ENCODE measurements at regions not wholly inside any gene's neighbourhood (a gene's known extent, or its start where the extent isn't known, plus 50 kb on each side); places are given as distances from the start of the nearest gene placed in this dataset.
A peak's percentile ranks its signal among the peaks of the same experiment; 100 is the strongest.
"Not testable (repeated sequence)": the region's sequence is repeated elsewhere in the genome, so short reads cannot be mapped to it uniquely, and the experiment has no call there.

GRCh38 chr12:93092649-93092945, 163.5 kb upstream of the EEA1 start:
- Histone ChIP-seq H3K27me3 (ENCODE audit: control insufficient read depth, insufficient read depth, low read length) (no peaks in the 10 kb centered on the region), H3K4me3 (ENCODE audit: low read depth, low read length) (no peak overlapping the region), H3K36me3 (ENCODE audit: control insufficient read depth, insufficient read depth, low read length) (no peaks in the 10 kb centered on the region)
- DNase-seq (ENCODE audit: low read depth) (peak; percentile 81), FAIRE-seq (no peak)
- TF ChIP-seq, protein P1, sequence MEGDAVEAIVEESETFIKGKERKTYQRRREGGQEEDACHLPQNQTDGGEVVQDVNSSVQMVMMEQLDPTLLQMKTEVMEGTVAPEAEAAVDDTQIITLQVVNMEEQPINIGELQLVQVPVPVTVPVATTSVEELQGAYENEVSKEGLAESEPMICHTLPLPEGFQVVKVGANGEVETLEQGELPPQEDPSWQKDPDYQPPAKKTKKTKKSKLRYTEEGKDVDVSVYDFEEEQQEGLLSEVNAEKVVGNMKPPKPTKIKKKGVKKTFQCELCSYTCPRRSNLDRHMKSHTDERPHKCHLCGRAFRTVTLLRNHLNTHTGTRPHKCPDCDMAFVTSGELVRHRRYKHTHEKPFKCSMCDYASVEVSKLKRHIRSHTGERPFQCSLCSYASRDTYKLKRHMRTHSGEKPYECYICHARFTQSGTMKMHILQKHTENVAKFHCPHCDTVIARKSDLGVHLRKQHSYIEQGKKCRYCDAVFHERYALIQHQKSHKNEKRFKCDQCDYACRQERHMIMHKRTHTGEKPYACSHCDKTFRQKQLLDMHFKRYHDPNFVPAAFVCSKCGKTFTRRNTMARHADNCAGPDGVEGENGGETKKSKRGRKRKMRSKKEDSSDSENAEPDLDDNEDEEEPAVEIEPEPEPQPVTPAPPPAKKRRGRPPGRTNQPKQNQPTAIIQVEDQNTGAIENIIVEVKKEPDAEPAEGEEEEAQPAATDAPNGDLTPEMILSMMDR (IDR thresholded peaks at IDR 0.05; ENCODE audit: insufficient read depth, low read length, severe bottlenecking) = no peak

- TF ChIP-seq, protein P1 (IDR thresholded peaks at IDR 0.05; ENCODE audit: insufficient read depth, low read length, severe bottlenecking) = no peak
- FAIRE-seq (no peak), DNase-seq (ENCODE audit: low read depth) (no peak)
- no peaks in the 10 kb centered on the region for H3K36me3 ChIP-seq (ENCODE audit: control insufficient read depth, insufficient read depth, low read length)
- H3K4me3 ChIP-seq (ENCODE audit: low read depth, low read length) = no peak overlapping the region
- H3K27me3 ChIP-seq (ENCODE audit: control insufficient read depth, insufficient read depth, low read length) = no peaks in the 10 kb centered on the region
These were observed 164.1 kb upstream of the EEA1 start for GRCh38 chr12:93093243-93093642.

DNA sequence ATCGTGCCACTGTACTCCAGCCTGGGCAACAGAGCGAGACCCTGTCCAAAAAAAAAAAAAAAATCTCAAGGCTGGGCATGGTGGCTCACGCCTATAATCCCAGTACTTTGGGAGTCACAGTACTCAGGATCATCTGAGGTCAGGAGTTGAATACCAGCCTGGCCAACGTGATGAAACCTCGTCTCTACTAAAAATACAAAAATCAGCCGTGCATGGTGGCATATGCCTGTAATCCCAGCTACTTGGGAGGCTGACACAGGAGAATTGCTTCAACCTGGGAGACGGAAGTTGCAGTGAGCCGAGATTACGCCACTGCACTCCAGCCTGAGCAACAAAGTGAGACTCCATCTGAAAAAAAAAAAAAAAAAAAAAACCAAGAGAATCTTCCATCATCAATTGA, 165.1 kb upstream of the EEA1 start:
- H3K36me3 ChIP-seq (ENCODE audit: control insufficient read depth, insufficient read depth, low read length); FAIRE-seq; H3K4me3 ChIP-seq (ENCODE audit: low read depth, low read length); H3K27me3 ChIP-seq (ENCODE audit: control insufficient read depth, insufficient read depth, low read length); DNase-seq (ENCODE audit: low read depth): not testable (repeated sequence)

DNA sequence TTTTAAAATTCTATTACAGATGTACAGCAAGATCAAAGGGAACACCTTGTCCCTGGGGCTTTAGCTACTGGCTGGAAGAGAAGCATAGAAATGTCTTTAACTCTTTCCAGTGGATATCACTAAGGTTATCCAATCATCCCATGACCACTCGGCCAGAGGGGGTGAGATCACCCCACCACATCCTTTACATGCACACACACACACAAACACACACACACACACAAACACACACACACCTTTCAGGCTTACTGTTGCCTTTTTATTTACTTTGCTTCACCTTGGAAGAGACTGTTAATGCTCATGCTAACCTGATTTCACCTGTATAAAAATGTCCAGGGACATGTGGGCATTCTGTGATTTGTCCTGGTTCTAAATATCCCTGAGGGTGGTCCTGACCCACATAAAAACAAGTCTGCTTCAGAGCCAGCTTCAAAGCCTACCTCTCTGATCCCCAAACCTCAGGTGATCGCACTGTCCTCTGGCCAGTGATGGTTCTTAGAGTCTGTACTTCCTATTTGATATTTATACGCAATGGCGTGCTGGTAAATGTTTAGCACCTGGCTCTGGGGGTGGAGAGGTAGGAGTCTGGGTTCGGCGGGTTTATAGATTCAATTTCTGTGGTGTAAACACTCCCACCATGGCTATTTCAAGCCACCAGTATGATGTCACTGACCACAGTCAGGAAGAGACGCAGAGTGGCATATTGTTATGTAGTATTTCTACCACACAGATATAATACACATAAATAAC, 166.1 kb upstream of the EEA1 start:
- no peak overlapping the region for H3K4me3 ChIP-seq (ENCODE audit: low read depth, low read length)
- H3K36me3 ChIP-seq (ENCODE audit: control insufficient read depth, insufficient read depth, low read length) = no peaks in the 10 kb centered on the region
- no peaks in the 10 kb centered on the region for H3K27me3 ChIP-seq (ENCODE audit: control insufficient read depth, insufficient read depth, low read length)
- FAIRE-seq (no peak), DNase-seq (ENCODE audit: low read depth) (no peak)
- TF ChIP-seq, protein P1 (IDR thresholded peaks at IDR 0.05; ENCODE audit: insufficient read depth, low read length, severe bottlenecking) = no peak

DNA sequence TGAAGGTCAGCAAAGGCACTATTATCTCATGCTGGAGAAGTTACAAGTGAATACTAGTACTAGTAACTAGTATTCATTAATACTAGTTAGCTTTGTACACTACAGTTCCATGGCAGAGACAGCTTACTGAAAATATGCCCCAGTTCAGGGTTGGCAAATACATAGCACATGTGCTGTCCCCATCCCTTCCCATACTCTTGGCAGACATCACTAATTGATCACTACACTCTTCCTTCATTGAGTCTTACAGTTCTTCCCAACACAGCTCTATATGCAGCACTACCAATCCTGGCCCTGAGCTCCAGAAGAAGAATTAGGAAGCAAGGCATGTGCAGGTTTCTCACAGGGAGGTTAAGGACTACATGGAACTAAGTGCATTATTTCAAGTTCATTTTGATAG, 168.3 kb upstream of the EEA1 start:
- no peak for DNase-seq (ENCODE audit: low read depth)
- H3K4me3 ChIP-seq (ENCODE audit: low read depth, low read length) = no peak overlapping the region
- H3K27me3 ChIP-seq (ENCODE audit: control insufficient read depth, insufficient read depth, low read length) = no peaks in the 10 kb centered on the region
- no peaks in the 10 kb centered on the region for H3K36me3 ChIP-seq (ENCODE audit: control insufficient read depth, insufficient read depth, low read length)
- no peak for FAIRE-seq
- TF ChIP-seq, protein P1 (IDR thresholded peaks at IDR 0.05; ENCODE audit: insufficient read depth, low read length, severe bottlenecking) = no peak

DNA sequence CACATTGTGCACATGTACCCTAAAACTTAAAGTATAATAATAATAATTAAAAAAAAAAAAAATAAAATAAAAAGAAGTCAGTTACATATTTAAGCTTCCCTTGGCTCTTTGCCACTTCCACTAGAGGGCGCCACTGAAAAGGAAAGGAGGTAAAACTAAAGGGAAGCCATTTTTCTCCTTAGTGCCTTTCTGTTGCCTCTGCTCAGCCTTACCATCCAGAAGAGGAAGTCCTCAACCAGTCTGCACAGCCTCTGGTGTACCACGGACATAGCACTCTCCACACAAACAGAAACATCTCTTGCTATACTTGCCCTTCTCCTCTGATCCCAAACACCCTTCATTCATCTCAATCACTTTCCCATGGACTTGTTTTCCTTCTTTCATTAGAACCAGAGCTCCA, 169.0 kb upstream of the EEA1 start:
- H3K27me3 ChIP-seq (ENCODE audit: control insufficient read depth, insufficient read depth, low read length) = no peaks in the 10 kb centered on the region
- TF ChIP-seq, protein P1 (IDR thresholded peaks at IDR 0.05; ENCODE audit: insufficient read depth, low read length, severe bottlenecking) = peak; percentile 29
- no peak for FAIRE-seq
- peak; percentile 59 for DNase-seq (ENCODE audit: low read depth)
- H3K36me3 ChIP-seq (ENCODE audit: control insufficient read depth, insufficient read depth, low read length) = no peaks in the 10 kb centered on the region
- H3K4me3 ChIP-seq (ENCODE audit: low read depth, low read length) = no peak overlapping the region
